Kidney (tissue), 13 donors: ENCODE measurements at regions not wholly inside any gene's neighbourhood (a gene's known extent, or its start where the extent isn't known, plus 50 kb on each side); places are given as distances from the start of the nearest gene placed in this dataset.

Experiments
- DNase-seq, 5 donors: peaks; one replicate each; pipeline ENCODE4 v3.0.0-alpha.2; 2013 to 2020
- FAIRE-seq: peaks from 2 replicates; lab custom pipeline; 2012; peaks lifted over from hg19 to GRCh38; lab: Jason Lieb, UNC
- H3K27ac ChIP-seq, 2 donors: one replicate each; pipeline ENCODE4 v1.7.0; 2013; ENCODE audit warnings: low read depth in 2 of 2, low read length in 2 of 2, inconsistent platforms in 1 of 2
- H3K27me3 ChIP-seq: one replicate; pipeline ENCODE4 v1.7.1; 2013; ENCODE audit warnings: low read length, inconsistent platforms; ENCODE audit not compliant: control insufficient read depth, insufficient read depth
- H3K36me3 ChIP-seq, 3 donors: one replicate each; pipeline versions ENCODE4 v1.7.0 to v1.7.1; 2013; ENCODE audit warnings: low read length in 3 of 3, control low read depth in 1 of 3, inconsistent platforms in 1 of 3; ENCODE audit not compliant: insufficient read depth in 3 of 3, control insufficient read depth in 2 of 3
- H3K4me1 ChIP-seq, 3 donors: one replicate each; pipeline versions ENCODE4 v1.7.0 to v1.7.1; 2013; ENCODE audit warnings: low read length in 3 of 3, inconsistent platforms in 1 of 3, low read depth in 1 of 3; ENCODE audit not compliant: control insufficient read depth in 2 of 3, insufficient read depth in 2 of 3
- H3K4me3 ChIP-seq, 3 donors: one replicate each; pipeline versions ENCODE4 v1.7.0 to v1.8.1; 2013; ENCODE audit warnings: low read length in 3 of 3, control low read depth in 1 of 3, inconsistent platforms in 1 of 3
- H3K9ac ChIP-seq, 3 donors: one replicate each; pipeline versions ENCODE4 v1.7.0 to v1.7.1; 2013; ENCODE audit warnings: low read length in 3 of 3, control low read depth in 1 of 3, inconsistent platforms in 1 of 3
- H3K9me3 ChIP-seq, 3 donors: one replicate each; pipeline versions ENCODE4 v1.7.0 to v1.7.1; 2013; ENCODE audit warnings: low read length in 3 of 3, control low read depth in 1 of 3, inconsistent platforms in 1 of 3; ENCODE audit not compliant: control insufficient read depth in 2 of 3, insufficient read depth in 1 of 3
- CTCF ChIP-seq: IDR thresholded peaks from 3 replicates; pipeline ENCODE4 v1.5.1; 2012; ENCODE audit warnings: mild to moderate bottlenecking, moderate library complexity, borderline replicate concordance; ENCODE audit not compliant: insufficient read depth; ENCODE audit errors: extremely low read depth
- intact Hi-C: fragments of 100-400 bp; cut with DNase I; formaldehyde crosslinking; loops from one replicate; pipeline ENCODE4 v1.11.1; 2022
- donor health status: control.
- donor health status: control.
- donor health status: control.
- donor health status: control.
- donor health status: control.
- donor health status: DM: yes; HTN: yes; CAD: no.
- donor health status: Normal renal cell carcinoma (clear cell type).

DNA sequence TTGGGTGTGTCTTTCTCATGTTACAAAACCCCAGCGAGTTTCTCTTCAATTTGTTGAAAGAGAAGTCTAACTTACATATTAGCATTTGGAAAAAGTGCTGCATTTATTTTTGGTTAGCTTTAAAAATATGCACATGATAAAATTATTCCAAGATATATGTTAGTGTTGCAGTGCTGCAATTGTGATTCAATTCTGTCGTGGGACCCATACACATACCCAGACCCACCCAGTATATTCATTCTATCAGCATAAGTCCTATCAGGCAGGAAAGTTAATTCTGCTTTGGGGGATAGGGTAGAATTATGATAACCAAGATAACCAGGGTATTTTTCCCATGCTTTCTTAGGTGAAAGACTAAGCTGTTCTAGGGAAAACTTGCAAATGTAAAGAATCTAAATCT lies 313.5 kb downstream of the EPHA7 start:
- no peak overlapping the region for H3K9ac ChIP-seq
- H3K36me3 ChIP-seq, result no peaks in the 10 kb centered on the region
- no peak for DNase-seq
- no peak for TF ChIP-seq CTCF
- H3K4me1 ChIP-seq, result no peaks in the 10 kb centered on the region
- no peaks in the 10 kb centered on the region for H3K9me3 ChIP-seq
- FAIRE-seq, result no peak
- H3K27me3 ChIP-seq, result no peaks in the 10 kb centered on the region
- no peak overlapping the region for H3K27ac ChIP-seq
- intact Hi-C loops, result no loop called here
- H3K4me3 ChIP-seq, result no peak overlapping the region

- no peaks in the 10 kb centered on the region for H3K9me3 ChIP-seq
- H3K27me3 ChIP-seq, result no peaks in the 10 kb centered on the region
- H3K27ac ChIP-seq, result no peak overlapping the region
- no peak overlapping the region for H3K9ac ChIP-seq
- H3K36me3 ChIP-seq, result no peaks in the 10 kb centered on the region
- H3K4me1 ChIP-seq, result no peaks in the 10 kb centered on the region
- FAIRE-seq (no peak), DNase-seq (no peak)
- no peak overlapping the region for H3K4me3 ChIP-seq
- no peak for TF ChIP-seq CTCF
- intact Hi-C loops, result no loop called here
Observed at GRCh38 chr6:93105017-93105416, 314.3 kb downstream of the EPHA7 start.

GRCh38 chr6:93104195-93104817 lies 315.1 kb downstream of the EPHA7 start:
- no peak overlapping the region for H3K9ac ChIP-seq
- no peak for FAIRE-seq
- H3K36me3 ChIP-seq, result no peaks in the 10 kb centered on the region
- H3K27ac ChIP-seq, result no peak overlapping the region
- H3K4me3 ChIP-seq, result no peak overlapping the region
- no peak for TF ChIP-seq CTCF
- H3K9me3 ChIP-seq, result no peaks in the 10 kb centered on the region
- DNase-seq, result no peak
- intact Hi-C loops, result no loop called here
- H3K4me1 ChIP-seq, result no peaks in the 10 kb centered on the region
- H3K27me3 ChIP-seq, result no peaks in the 10 kb centered on the region
